Progenitor cell of endocrine pancreas (in vitro differentiated cells): ENCODE measurements at regions not wholly inside any gene's neighbourhood (a gene's known extent, or its start where the extent isn't known, plus 50 kb on each side); places are given as distances from the start of the nearest gene placed in this dataset.

Source experiments
- DNase-seq: peaks from one replicate; pipeline ENCODE4 v3.0.0; 2021; ENCODE audit warnings: low spot score; ENCODE audit not compliant: unreplicated experiment
- H3K27ac Mint-ChIP-seq: 2 replicates; pipeline ENCODE4 v1.8.0; 2021; ENCODE audit warnings: mild to moderate bottlenecking, moderate library complexity, mixed read lengths
- H3K27me3 Mint-ChIP-seq: 2 replicates; pipeline ENCODE4 v1.8.0; 2021; ENCODE audit warnings: mixed read lengths
- H3K36me3 Mint-ChIP-seq: 2 replicates; pipeline ENCODE4 v1.8.0; 2022; ENCODE audit warnings: mixed read lengths; ENCODE audit not compliant: insufficient read depth
- H3K4me1 Mint-ChIP-seq: 2 replicates; pipeline ENCODE4 v1.8.0; 2021; ENCODE audit warnings: low read depth, mixed read lengths
- H3K4me3 Mint-ChIP-seq: 2 replicates; pipeline ENCODE4 v1.8.0; 2021; ENCODE audit warnings: low read depth, mild to moderate bottlenecking, moderate library complexity, mixed read lengths
- H3K9me3 Mint-ChIP-seq: 2 replicates; pipeline ENCODE4 v1.8.0; 2021; ENCODE audit warnings: low read depth, mixed read lengths
- TF ChIP-seq, protein P1 (sequence below): fragments of 200-600 bp; sonication (generic); IDR thresholded peaks from one replicate; pipeline ENCODE4 v1.5.0; 2021; ENCODE audit warnings: antibody characterized with exemption, mild to moderate bottlenecking; ENCODE audit not compliant: unreplicated experiment

DNA sequence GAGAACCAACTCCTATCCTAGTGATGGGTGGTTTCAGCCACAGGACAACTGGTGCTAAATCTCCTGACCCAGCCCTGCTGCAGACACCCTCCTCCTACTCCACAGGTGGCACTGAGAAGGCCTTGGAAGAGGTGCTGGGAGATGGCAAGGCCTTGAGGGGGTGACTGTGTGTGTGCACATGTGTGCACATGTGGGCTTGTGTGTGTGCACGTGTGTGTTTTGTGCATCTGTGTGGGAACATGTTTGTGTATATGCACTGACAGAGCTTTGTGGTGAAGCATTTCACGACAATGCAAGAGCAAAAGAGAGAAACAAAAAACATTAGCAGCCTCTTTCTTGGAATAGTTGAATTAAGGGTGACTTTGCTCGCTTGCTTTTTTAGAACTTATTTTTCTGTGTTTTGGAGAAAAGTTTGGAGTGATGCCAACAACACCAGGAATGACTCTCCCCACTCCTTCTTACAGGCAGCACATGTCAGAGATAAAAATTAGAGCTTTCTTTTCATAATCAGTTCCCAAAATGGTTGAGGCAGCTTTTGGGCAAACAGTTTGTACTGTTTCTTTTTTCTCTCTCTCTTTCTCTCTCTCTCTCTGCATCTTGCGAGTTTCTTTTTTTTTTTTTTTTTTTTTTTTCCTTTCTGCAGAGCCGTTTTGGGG is 69.5 kb downstream of the SEC61G start:
- DNase-seq: no peak
- Mint-ChIP-seq H3K27ac (no peak overlapping the region), H3K27me3 (no peaks in the 10 kb centered on the region), H3K9me3 (peaks cover 3% of the 10 kb centered on the region), H3K36me3 (no peaks in the 10 kb centered on the region), H3K4me1 (peaks cover 6% of the 10 kb centered on the region), H3K4me3 (no peak overlapping the region)
- TF ChIP-seq, protein P1, sequence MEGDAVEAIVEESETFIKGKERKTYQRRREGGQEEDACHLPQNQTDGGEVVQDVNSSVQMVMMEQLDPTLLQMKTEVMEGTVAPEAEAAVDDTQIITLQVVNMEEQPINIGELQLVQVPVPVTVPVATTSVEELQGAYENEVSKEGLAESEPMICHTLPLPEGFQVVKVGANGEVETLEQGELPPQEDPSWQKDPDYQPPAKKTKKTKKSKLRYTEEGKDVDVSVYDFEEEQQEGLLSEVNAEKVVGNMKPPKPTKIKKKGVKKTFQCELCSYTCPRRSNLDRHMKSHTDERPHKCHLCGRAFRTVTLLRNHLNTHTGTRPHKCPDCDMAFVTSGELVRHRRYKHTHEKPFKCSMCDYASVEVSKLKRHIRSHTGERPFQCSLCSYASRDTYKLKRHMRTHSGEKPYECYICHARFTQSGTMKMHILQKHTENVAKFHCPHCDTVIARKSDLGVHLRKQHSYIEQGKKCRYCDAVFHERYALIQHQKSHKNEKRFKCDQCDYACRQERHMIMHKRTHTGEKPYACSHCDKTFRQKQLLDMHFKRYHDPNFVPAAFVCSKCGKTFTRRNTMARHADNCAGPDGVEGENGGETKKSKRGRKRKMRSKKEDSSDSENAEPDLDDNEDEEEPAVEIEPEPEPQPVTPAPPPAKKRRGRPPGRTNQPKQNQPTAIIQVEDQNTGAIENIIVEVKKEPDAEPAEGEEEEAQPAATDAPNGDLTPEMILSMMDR: no peak

DNA sequence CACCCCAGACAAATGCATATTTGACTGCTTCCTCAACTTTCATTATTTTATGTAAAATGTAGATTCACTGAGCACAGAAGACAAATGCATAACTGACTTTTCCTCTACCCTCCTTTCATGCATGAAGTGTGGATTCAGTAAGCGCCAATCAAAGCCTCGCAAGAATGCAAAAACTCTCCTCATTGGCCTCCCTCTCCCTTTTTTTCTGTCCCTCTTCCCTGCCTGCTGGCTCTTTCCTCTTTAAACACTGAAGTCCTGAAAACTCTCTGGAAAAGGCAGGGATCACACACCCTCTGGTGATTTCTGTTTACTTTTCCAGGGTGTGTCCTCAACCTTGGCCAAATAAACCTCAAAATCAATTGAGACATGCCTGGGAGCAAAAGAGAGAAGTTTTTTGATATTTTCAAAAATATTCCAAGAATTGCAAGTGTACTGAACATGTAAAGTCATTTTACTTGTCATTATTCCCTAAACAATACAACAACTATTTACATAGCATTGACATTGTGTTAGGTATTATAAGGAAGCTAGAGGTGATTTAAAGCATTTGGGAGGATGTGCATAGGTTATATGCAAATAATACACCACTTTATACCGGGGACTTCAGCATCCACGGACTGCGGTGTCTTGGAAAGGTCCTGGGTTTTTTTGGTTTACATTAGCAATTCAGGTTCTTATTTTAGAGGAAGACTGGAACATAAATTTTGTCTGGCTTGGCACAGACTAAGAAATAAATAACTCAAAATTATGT is 71.4 kb downstream of the SEC61G start:
- H3K9me3 Mint-ChIP-seq: peaks cover 3% of the 10 kb centered on the region
- H3K4me3 Mint-ChIP-seq: no peak overlapping the region
- no peaks in the 10 kb centered on the region for H3K27me3 Mint-ChIP-seq
- no peaks in the 10 kb centered on the region for H3K36me3 Mint-ChIP-seq
- H3K4me1 Mint-ChIP-seq: peaks cover 6% of the 10 kb centered on the region
- TF ChIP-seq, protein P1: no peak
- DNase-seq: no peak
- no peak overlapping the region for H3K27ac Mint-ChIP-seq

DNA sequence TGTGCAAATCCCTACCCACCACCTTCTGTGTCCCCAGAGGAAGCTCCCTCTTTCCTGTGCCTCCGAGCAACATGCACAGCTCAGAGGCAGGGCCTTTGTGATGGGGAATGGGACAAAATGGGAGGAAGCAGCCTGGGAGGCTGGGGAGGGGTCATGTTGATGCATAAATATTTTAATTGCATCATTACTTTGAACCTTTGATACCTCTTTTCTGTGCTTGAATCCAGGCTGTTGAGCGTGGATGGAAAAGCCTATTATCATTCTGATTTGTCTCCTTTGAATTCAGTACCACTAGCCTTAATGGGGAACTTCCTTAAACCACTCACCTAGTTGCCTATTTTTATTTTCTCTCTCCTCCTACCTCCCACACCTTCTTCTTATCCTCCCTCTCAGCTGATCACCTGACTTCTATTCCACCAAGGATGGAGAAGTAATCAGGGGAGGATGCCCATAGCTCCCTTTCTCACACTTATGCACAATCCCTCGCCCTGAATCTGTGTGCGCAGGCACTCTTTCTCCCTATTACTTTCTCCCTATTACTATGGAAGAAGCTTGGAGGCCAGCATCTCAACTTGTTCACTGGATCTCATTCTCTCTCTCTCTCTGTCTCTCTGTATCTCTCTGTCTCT is 78.5 kb downstream of the SEC61G start:
- H3K27ac Mint-ChIP-seq: no peak overlapping the region
- no peaks in the 10 kb centered on the region for H3K36me3 Mint-ChIP-seq
- TF ChIP-seq, protein P1: no peak
- DNase-seq: no peak
- peaks cover 6% of the 10 kb centered on the region for H3K27me3 Mint-ChIP-seq
- no peaks in the 10 kb centered on the region for H3K4me1 Mint-ChIP-seq
- H3K4me3 Mint-ChIP-seq: no peak overlapping the region
- H3K9me3 Mint-ChIP-seq: no peaks in the 10 kb centered on the region

DNA sequence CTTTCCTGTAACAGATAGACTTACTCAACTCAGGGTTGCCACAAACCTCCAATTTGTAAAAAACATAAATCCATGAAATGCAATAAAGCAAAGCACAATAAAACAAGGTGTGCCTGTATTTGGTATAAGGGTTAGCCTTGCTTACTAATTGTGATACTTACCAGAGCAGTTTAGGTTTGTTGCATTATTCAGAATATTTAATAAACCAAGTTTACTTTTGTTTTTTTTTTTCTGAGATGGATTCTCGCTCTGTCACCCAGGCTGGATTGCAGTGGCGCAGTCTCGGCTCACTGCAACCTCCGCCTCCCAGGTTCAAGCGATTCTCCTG is 79.6 kb downstream of the SEC61G start:
- Mint-ChIP-seq H3K4me3 (no peak overlapping the region), H3K4me1 (no peaks in the 10 kb centered on the region), H3K27me3 (peaks cover 12% of the 10 kb centered on the region), H3K27ac (no peak overlapping the region), H3K9me3 (no peaks in the 10 kb centered on the region), H3K36me3 (no peaks in the 10 kb centered on the region)
- TF ChIP-seq, protein P1: no peak
- no peak for DNase-seq

DNA sequence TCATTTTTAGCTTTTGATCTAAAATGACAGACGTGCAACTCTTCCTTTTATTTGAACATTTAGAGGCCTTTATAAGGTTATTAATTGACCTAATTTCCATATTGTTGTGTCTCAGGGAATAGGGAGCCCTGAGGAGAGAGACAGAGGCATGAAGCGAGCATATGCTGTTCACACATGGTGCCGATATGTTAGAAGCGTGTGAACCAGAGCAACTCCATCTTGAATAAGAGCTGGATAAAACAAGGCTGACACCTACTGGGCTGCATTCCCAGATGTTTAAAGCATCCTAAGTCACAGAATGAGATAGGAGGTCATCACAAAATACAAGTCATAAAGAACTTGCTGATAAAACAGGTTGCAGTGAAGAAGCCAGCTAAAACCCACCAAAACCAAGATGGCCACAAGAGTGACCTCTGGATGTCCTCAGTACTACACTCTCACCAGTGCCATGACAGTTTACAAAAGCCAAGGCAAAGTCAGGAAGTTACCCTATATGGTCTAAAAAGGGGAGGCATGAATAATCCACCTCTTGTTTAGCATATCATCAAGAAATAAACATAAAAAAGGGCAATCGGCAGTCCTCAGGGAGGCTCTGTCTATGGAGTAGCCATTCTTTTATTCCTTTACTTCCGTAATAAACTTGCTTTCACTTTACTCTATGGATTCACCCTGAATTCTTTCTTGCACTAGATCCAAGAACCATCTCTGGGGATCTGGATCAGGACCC is 80.1 kb downstream of the SEC61G start:
- no peaks in the 10 kb centered on the region for H3K9me3 Mint-ChIP-seq
- TF ChIP-seq, protein P1: no peak
- H3K4me3 Mint-ChIP-seq: no peak overlapping the region
- no peaks in the 10 kb centered on the region for H3K36me3 Mint-ChIP-seq
- no peak for DNase-seq
- no peaks in the 10 kb centered on the region for H3K4me1 Mint-ChIP-seq
- H3K27ac Mint-ChIP-seq: no peak overlapping the region
- peaks cover 17% of the 10 kb centered on the region for H3K27me3 Mint-ChIP-seq
